CD4-positive, alpha-beta memory T cell (primary cell): ENCODE measurements at regions not wholly inside any gene's neighbourhood (a gene's known extent, or its start where the extent isn't known, plus 50 kb on each side); places are given as distances from the start of the nearest gene placed in this dataset.
"Not testable (repeated sequence)": the region's sequence is repeated elsewhere in the genome, so short reads cannot be mapped to it uniquely, and the experiment has no call there.

ENCODE experiments used
- CTCF ChIA-PET: fragments of 350-600 bp; sonication (Branson Sonifier 250); formaldehyde crosslinking; loops from one replicate; lab custom pipeline; 2021; ENCODE audit warnings: inconsistent platforms; ENCODE audit not compliant: partially characterized antibody; lab: Charles Lee
- POLR2A ChIA-PET: fragments of 350-600 bp; sonication (Branson Sonifier 250); formaldehyde crosslinking; loops from one replicate; lab custom pipeline; 2021; ENCODE audit not compliant: partially characterized antibody; lab: Charles Lee
- DNase-seq, 5 donors: peaks; one replicate each; pipeline versions ENCODE4 v3.0.0 to v3.0.0-alpha.2; 2020 to 2022; ENCODE audit warnings: mixed read lengths in 1 of 5
- H3K27ac ChIP-seq: one replicate; pipeline ENCODE4 v1.7.0; 2013; ENCODE audit warnings: low read depth, low read length
- H3K27me3 ChIP-seq: 2 replicates; pipeline ENCODE4 v1.7.0; 2013; ENCODE audit warnings: mild to moderate bottlenecking, low read length, moderate library complexity; ENCODE audit not compliant: insufficient read depth
- H3K36me3 ChIP-seq: 2 replicates; pipeline ENCODE4 v1.7.0; 2013; ENCODE audit warnings: mild to moderate bottlenecking, low read length, moderate library complexity; ENCODE audit not compliant: insufficient read depth
- H3K4me1 ChIP-seq: 2 replicates; pipeline ENCODE4 v1.7.0; 2013; ENCODE audit warnings: mild to moderate bottlenecking, low read length, moderate library complexity; ENCODE audit not compliant: insufficient read depth
- H3K4me3 ChIP-seq, 2 donors: one replicate each; pipeline ENCODE4 v1.7.0; 2013; ENCODE audit warnings: low read length in 2 of 2, mild to moderate bottlenecking in 1 of 2
- H3K9me3 ChIP-seq, 2 donors: one replicate each; pipeline ENCODE4 v1.7.0; 2013; ENCODE audit warnings: low read length in 2 of 2, control low read depth in 1 of 2; ENCODE audit not compliant: control insufficient read depth in 1 of 2
- H3K27ac Mint-ChIP-seq, 7 donors: one replicate each; pipeline ENCODE4 v1.8.0; 2020 to 2021; ENCODE audit warnings: mixed read lengths in 7 of 7, mild to moderate bottlenecking in 6 of 7, inconsistent platforms in 3 of 7, moderate library complexity in 3 of 7
- H3K27me3 Mint-ChIP-seq, 2 donors: one replicate each; pipeline ENCODE4 v1.8.0; 2020 to 2021; ENCODE audit warnings: mixed read lengths in 2 of 2
- H3K36me3 Mint-ChIP-seq, 2 donors: one replicate each; pipeline ENCODE4 v1.8.0; 2020 to 2021; ENCODE audit warnings: mixed read lengths in 2 of 2, inconsistent platforms in 1 of 2, mild to moderate bottlenecking in 1 of 2
- H3K4me1 Mint-ChIP-seq, 4 donors: one replicate each; pipeline ENCODE4 v1.8.0; 2020 to 2021; ENCODE audit warnings: mixed read lengths in 4 of 4, mild to moderate bottlenecking in 1 of 4
- H3K4me3 Mint-ChIP-seq, 8 donors: one replicate each; pipeline ENCODE4 v1.8.0; 2020 to 2021; ENCODE audit warnings: mixed read lengths in 8 of 8, mild to moderate bottlenecking in 7 of 8, moderate library complexity in 6 of 8, inconsistent platforms in 3 of 8
- H3K9me3 Mint-ChIP-seq, 8 donors: one replicate each; pipeline ENCODE4 v1.8.0; 2020 to 2021; ENCODE audit warnings: mixed read lengths in 8 of 8, mild to moderate bottlenecking in 5 of 8, inconsistent platforms in 3 of 8, moderate library complexity in 1 of 8
- intact Hi-C: fragments of 100-400 bp; cut with micrococcal nuclease; formaldehyde crosslinking; loops from one replicate; pipeline ENCODE4 v1.15.1; 2023

DNA sequence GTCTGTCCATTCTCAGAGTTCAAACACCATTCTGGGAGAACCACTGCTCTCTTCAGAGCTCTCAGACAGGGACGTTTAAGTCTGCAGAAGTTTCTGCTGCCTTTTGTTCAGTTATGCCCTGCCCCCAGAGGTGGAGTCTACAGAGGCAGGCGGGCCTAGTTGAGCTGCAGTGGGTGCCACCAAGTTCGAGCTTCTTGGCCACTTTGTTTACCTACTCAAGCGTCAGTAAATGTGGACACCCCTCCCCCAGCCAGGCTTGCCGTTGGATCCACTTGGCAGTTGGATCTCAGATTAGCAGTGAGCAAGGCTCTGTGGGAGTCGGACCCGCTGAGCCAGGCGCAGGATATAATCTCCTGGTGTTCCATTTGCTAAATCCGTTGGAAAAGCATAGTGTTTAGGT, 601.5 kb downstream of the PKHD1 start:
- peaks cover 0 to 19% (median 8%) of the 10 kb centered on the region in 8 donors for H3K9me3 Mint-ChIP-seq
- H3K4me1 ChIP-seq, H3K4me3 Mint-ChIP-seq, CTCF ChIA-PET, H3K27ac Mint-ChIP-seq, DNase-seq, H3K27me3 Mint-ChIP-seq, H3K4me1 Mint-ChIP-seq, H3K27ac ChIP-seq, H3K27me3 ChIP-seq, H3K36me3 ChIP-seq, intact Hi-C loops, H3K9me3 ChIP-seq, POLR2A ChIA-PET, H3K36me3 Mint-ChIP-seq, H3K4me3 ChIP-seq: not testable (repeated sequence)

DNA sequence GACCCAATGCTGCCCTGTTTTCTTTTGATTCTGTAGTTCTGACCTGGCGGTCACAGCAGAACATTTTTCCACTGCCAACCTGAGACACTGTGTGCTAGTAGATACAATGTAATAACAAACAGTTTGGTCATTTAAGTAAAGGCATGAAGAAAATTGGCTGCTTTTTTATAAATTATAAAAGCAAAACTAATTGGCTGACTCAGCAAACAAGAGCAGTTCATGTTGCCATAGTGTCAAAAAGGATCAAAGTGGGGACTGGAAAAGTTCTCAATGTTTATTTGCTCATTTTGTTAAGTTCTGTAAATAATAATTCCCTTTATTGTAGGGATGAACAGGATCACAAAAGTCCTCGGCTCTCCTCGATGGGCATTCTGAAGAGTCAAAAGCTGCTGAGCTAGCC, 599.5 kb downstream of the PKHD1 start:
- Histone ChIP-seq H3K27ac (no peak overlapping the region), H3K4me3 (no peak overlapping the region), H3K36me3 (no peaks in the 10 kb centered on the region), H3K9me3 (no peaks in the 10 kb centered on the region), H3K27me3 (no peaks in the 10 kb centered on the region), H3K4me1 (no peaks in the 10 kb centered on the region)
- no peaks in the 10 kb centered on the region for H3K36me3 Mint-ChIP-seq
- no peak overlapping the region for H3K4me3 Mint-ChIP-seq
- H3K27me3 Mint-ChIP-seq: no peaks in the 10 kb centered on the region
- POLR2A ChIA-PET: no interaction called here
- no peak for DNase-seq
- H3K27ac Mint-ChIP-seq: no peak overlapping the region
- peaks cover 0 to 22% (median 7%) of the 10 kb centered on the region in 8 donors for H3K9me3 Mint-ChIP-seq
- intact Hi-C loops: no loop called here
- no peaks in the 10 kb centered on the region for H3K4me1 Mint-ChIP-seq
- CTCF ChIA-PET: no interaction called here

DNA sequence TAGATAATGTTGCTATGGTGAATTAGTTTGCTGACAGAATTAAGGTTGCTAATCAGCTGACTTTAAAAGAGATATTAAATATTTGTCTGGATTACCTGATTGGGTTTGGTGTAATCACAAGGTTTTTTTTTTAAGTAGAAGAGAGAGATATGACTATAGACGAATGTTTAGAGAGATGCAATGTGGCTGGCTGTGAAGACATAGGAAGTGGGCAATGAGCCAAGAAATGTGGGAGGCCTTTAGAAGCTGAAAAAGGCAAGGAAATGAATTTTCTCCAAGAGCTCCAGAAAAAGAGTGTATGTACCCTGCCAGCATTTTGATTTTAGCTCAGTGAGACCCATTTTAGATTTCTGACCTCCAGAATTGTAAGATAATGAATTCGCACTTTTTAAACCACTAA, 598.3 kb downstream of the PKHD1 start:
- POLR2A ChIA-PET: no interaction called here
- Mint-ChIP-seq H3K27me3 (no peaks in the 10 kb centered on the region), H3K4me1 (no peaks in the 10 kb centered on the region), H3K27ac (no peak overlapping the region), H3K9me3 (peaks cover 0 to 14% (median 7%) of the 10 kb centered on the region in 8 donors), H3K36me3 (no peaks in the 10 kb centered on the region), H3K4me3 (no peak overlapping the region)
- no peaks in the 10 kb centered on the region for H3K9me3 ChIP-seq
- CTCF ChIA-PET: no interaction called here
- H3K27me3 ChIP-seq: no peaks in the 10 kb centered on the region
- DNase-seq: no peak
- intact Hi-C loops: no loop called here
- H3K4me3 ChIP-seq: no peak overlapping the region
- H3K36me3 ChIP-seq: no peaks in the 10 kb centered on the region
- H3K4me1 ChIP-seq: no peaks in the 10 kb centered on the region
- H3K27ac ChIP-seq: no peak overlapping the region

DNA sequence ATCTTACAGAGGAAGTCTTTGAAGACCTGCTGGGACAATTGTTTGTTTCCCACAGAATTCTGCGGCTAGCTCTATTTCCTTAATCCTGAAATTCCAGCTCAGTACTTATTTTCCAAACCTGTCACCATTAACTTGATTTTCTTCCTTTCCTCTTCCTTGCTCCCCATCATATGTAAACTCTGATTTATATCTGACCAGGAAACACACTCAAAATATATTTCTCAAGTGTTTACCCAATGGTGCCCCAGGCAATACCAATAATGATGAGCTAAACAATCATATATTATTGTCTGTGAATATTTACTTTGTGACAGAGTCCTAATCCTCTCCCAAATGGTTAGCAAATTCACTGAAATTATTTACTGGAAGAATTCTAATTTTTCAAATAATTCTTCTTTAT, 597.3 kb downstream of the PKHD1 start:
- H3K36me3 Mint-ChIP-seq: no peaks in the 10 kb centered on the region
- no peaks in the 10 kb centered on the region for H3K27me3 Mint-ChIP-seq
- no peak overlapping the region for H3K27ac ChIP-seq
- H3K27ac Mint-ChIP-seq: no peak overlapping the region
- intact Hi-C loops: no loop called here
- H3K4me1 ChIP-seq: no peaks in the 10 kb centered on the region
- no peak overlapping the region for H3K4me3 Mint-ChIP-seq
- no peaks in the 10 kb centered on the region for H3K9me3 ChIP-seq
- H3K9me3 Mint-ChIP-seq: peaks cover 0 to 10% (median 6%) of the 10 kb centered on the region in 8 donors
- H3K36me3 ChIP-seq: no peaks in the 10 kb centered on the region
- DNase-seq: no peak
- no peaks in the 10 kb centered on the region for H3K4me1 Mint-ChIP-seq
- H3K27me3 ChIP-seq: no peaks in the 10 kb centered on the region
- H3K4me3 ChIP-seq: no peak overlapping the region
- CTCF ChIA-PET: no interaction called here
- POLR2A ChIA-PET: no interaction called here

DNA sequence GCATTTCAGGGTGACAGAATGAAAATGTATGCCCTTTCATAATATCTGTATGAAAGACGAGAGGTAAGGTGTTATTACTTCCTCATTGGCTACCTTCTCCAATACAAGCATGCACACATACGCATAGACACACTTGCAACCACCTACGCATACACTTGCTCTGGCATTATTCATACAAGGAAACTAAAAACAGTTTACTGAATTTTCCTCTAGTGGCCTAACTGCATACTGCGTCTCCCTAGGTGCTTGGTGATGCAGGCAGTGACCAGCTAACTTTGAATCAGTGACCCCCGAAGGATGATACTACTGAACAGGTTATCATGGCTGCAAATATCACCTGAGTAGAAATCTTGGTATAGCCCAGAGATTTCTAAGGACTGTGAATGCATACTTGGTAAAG, 593.1 kb downstream of the PKHD1 start:
- H3K27ac ChIP-seq: no peak overlapping the region
- H3K27ac Mint-ChIP-seq: no peak overlapping the region
- H3K27me3 ChIP-seq: no peaks in the 10 kb centered on the region
- peaks cover 0 to 7% (median 4%) of the 10 kb centered on the region in 8 donors for H3K9me3 Mint-ChIP-seq
- intact Hi-C loops: no loop called here
- no peaks in the 10 kb centered on the region for H3K4me1 Mint-ChIP-seq
- no peaks in the 10 kb centered on the region for H3K36me3 Mint-ChIP-seq
- no peaks in the 10 kb centered on the region for H3K4me1 ChIP-seq
- POLR2A ChIA-PET: no interaction called here
- H3K9me3 ChIP-seq: no peaks in the 10 kb centered on the region
- no peak overlapping the region for H3K4me3 ChIP-seq
- H3K27me3 Mint-ChIP-seq: no peaks in the 10 kb centered on the region
- CTCF ChIA-PET: no interaction called here
- H3K4me3 Mint-ChIP-seq: no peak overlapping the region
- H3K36me3 ChIP-seq: no peaks in the 10 kb centered on the region
- DNase-seq: no peak

DNA sequence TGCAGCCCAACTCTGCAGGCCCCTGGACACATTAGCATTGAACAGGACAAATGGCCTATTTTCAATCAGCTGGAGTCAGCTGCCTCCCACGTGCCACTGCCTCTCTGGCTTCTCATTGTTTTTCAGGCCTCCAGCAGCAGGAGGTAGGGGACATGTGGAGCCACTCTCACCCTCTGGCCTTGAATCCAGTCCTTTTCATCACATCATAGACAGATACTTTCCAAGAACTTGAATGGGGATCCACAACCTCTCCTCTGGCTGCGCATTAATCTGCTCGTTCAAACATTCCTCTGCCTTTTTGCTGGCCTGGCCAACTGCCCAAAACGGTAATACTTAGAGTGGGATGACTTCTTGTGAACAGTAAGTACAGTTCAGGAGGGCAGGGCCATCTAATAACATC, 592.3 kb downstream of the PKHD1 start:
- ChIA-PET CTCF (no interaction called here), POLR2A (no interaction called here)
- Mint-ChIP-seq H3K36me3 (no peaks in the 10 kb centered on the region), H3K27me3 (no peaks in the 10 kb centered on the region), H3K4me1 (no peaks in the 10 kb centered on the region), H3K9me3 (peaks cover 0 to 7% (median 4%) of the 10 kb centered on the region in 8 donors), H3K4me3 (no peak overlapping the region), H3K27ac (no peak overlapping the region)
- Histone ChIP-seq H3K36me3 (no peaks in the 10 kb centered on the region), H3K4me1 (no peaks in the 10 kb centered on the region), H3K27me3 (no peaks in the 10 kb centered on the region), H3K9me3 (no peaks in the 10 kb centered on the region), H3K27ac (no peak overlapping the region), H3K4me3 (no peak overlapping the region)
- no peak for DNase-seq
- intact Hi-C loops: no loop called here

DNA sequence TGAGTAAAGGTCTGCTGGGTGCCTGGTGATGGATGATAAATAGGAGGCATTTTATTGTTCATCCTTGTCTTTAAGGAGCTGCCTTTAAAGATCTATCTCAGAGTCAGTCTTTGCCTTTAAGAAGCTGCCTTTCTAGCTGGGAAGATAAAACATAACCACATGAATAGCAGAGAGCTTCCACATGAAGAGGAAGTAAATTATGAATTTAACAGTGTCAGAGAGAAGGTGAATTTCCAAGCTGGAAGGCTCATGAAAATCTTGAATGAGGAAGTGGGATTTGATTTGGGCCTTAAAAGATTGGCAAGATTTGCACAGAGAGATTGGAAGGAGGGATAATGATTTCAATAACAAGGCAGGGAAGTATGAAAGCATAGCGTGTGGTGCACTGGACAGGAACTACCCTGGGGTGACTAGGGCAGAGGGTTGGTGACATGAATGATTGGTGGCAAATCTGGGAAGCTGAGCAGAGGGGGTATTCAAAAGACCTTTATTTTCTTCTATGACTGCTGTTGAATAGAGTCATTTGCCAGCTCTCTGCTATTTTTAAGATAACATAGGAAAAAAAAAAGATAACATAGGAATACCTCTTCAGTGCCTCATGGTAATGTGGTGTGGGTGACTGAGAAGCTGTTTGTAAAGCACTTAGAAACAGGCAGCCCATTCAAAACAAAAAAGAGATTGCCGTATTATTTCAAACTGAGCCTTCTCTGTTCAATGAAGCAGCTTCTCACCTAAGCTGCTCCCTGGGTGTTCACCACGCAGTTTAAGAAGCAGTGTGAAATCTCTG, 591.6 kb downstream of the PKHD1 start:
- Mint-ChIP-seq H3K27me3 (no peaks in the 10 kb centered on the region), H3K4me3 (no peak overlapping the region), H3K4me1 (no peaks in the 10 kb centered on the region), H3K36me3 (no peaks in the 10 kb centered on the region), H3K9me3 (peaks cover 0 to 7% (median 3%) of the 10 kb centered on the region in 8 donors), H3K27ac (peak overlapping the region in 1 of 7 donors; percentile 19)
- Histone ChIP-seq H3K36me3 (no peaks in the 10 kb centered on the region), H3K27ac (no peak overlapping the region), H3K27me3 (no peaks in the 10 kb centered on the region), H3K4me3 (no peak overlapping the region), H3K4me1 (no peaks in the 10 kb centered on the region), H3K9me3 (no peaks in the 10 kb centered on the region)
- DNase-seq: no peak
- POLR2A ChIA-PET: no interaction called here
- CTCF ChIA-PET: no interaction called here
- intact Hi-C loops: no loop called here
